ENCODE measurements at regions not wholly inside any gene's neighbourhood (a gene's known extent, or its start where the extent isn't known, plus 50 kb on each side); places are given as distances from the start of the nearest gene placed in this dataset.

- DNase-seq = no peak
Observed at GRCh38 chr13:66069570-66069969, 1160.6 kb downstream of the PCDH9 start.

- DNase-seq = no peak
Observed at GRCh38 chr13:66068683-66069082, 1161.5 kb downstream of the PCDH9 start.

GRCh38 chr13:66048888-66049287 is 1181.2 kb downstream of the PCDH9 start:
- no peak for DNase-seq

- no peak for DNase-seq
Observed at GRCh38 chr13:66040506-66040905, 1189.6 kb downstream of the PCDH9 start.

- DNase-seq = no peak
Observed at GRCh38 chr13:66037096-66037495, 1193.0 kb downstream of the PCDH9 start.

GRCh38 chr13:66036636-66037035 is 1193.5 kb downstream of the PCDH9 start:
- DNase-seq = no peak

- DNase-seq = no peak
Observed at GRCh38 chr13:66036024-66036614, 1194.0 kb downstream of the PCDH9 start.

GRCh38 chr13:66033924-66034323 is 1196.2 kb downstream of the PCDH9 start:
- no peak for DNase-seq

- DNase-seq = no peak
Observed at GRCh38 chr13:66021846-66022245, 1208.3 kb downstream of the PCDH9 start.

- no peak for DNase-seq
Observed at GRCh38 chr13:66014771-66015170, 1215.4 kb downstream of the PCDH9 start.

GRCh38 chr13:66009241-66009640 is 1220.9 kb downstream of the PCDH9 start:
- no peak for DNase-seq

GRCh38 chr13:66003558-66003957 is 1226.6 kb downstream of the PCDH9 start:
- no peak for DNase-seq

- DNase-seq = no peak
Observed at GRCh38 chr13:66001140-66001539, 1229.0 kb downstream of the PCDH9 start.

- no peak for DNase-seq
Observed at GRCh38 chr13:65999411-65999810, 1230.7 kb downstream of the PCDH9 start.

GRCh38 chr13:65990684-65991083 is 1239.5 kb downstream of the PCDH9 start:
- DNase-seq = no peak

GRCh38 chr13:65985612-65986011 is 1244.5 kb downstream of the PCDH9 start:
- no peak for DNase-seq

- no peak for DNase-seq
Observed at GRCh38 chr13:65977525-65977924, 1252.6 kb downstream of the PCDH9 start.

GRCh38 chr13:65971541-65971940 is 1258.6 kb downstream of the PCDH9 start:
- DNase-seq = no peak

GRCh38 chr13:65966991-65967451 is 1263.1 kb downstream of the PCDH9 start:
- no peak for DNase-seq

GRCh38 chr13:65965501-65965900 is 1264.6 kb downstream of the PCDH9 start:
- DNase-seq = no peak

- no peak for DNase-seq
Observed at GRCh38 chr13:65964672-65965071, 1265.5 kb downstream of the PCDH9 start.

- DNase-seq = no peak
Observed at GRCh38 chr13:65959305-65959704, 1270.8 kb downstream of the PCDH9 start.

GRCh38 chr13:65946387-65946786 is 1283.7 kb downstream of the PCDH9 start:
- no peak for DNase-seq

GRCh38 chr13:65943708-65944107 is 1286.4 kb downstream of the PCDH9 start:
- no peak for DNase-seq

- no peak for DNase-seq
Observed at GRCh38 chr13:65943024-65943423, 1287.1 kb downstream of the PCDH9 start.

Measured in stimulated activated CD4-positive, alpha-beta T cell treated with anti-CD3 and anti-CD28 coated beads, Interleukin-4, amount 100 ng/mL, for 24 hours (primary cell).